Peyer's patch (tissue), 4 donors: ENCODE measurements at regions not wholly inside any gene's neighbourhood (a gene's known extent, or its start where the extent isn't known, plus 50 kb on each side); places are given as distances from the start of the nearest gene placed in this dataset.

Source experiments
- DNase-seq, 3 donors: peaks; one replicate each; pipeline ENCODE4 v3.0.0-alpha.2; 2017 to 2019
- H3K27ac ChIP-seq, 4 donors: fragments of 200-600 bp; sonication (generic); one replicate each; pipeline ENCODE4 v1.5.1; 2016 to 2019
- H3K27me3 ChIP-seq, 2 donors: fragments of 200-600 bp; sonication (generic); one replicate each; pipeline ENCODE4 v1.5.1; 2019
- H3K36me3 ChIP-seq, 3 donors: fragments of 200-600 bp; sonication (generic); one replicate each; pipeline ENCODE4 v1.5.1; 2016 to 2019
- H3K4me1 ChIP-seq, 4 donors: fragments of 200-600 bp; sonication (generic); one replicate each; pipeline ENCODE4 v1.5.1; 2016 to 2019
- H3K4me3 ChIP-seq, 4 donors: fragments of 200-600 bp; sonication (generic); 1 replicate in 3 of 4; 2 replicates in 1 of 4; pipeline ENCODE4 v1.5.1; 2016 to 2019; ENCODE audit warnings: mild to moderate bottlenecking in 1 of 4
- H3K9me3 ChIP-seq, 4 donors: fragments of 200-600 bp; sonication (generic); one replicate each; pipeline ENCODE4 v1.5.1; 2016 to 2019; ENCODE audit warnings: mild to moderate bottlenecking in 1 of 4
- POLR2A ChIP-seq, 2 donors: fragments of 450-650 bp; IDR thresholded peaks; one replicate each; pipeline ENCODE4 v1.5.1; 2017; ENCODE audit warnings: antibody characterized with exemption in 2 of 2, mild to moderate bottlenecking in 2 of 2, moderate library complexity in 2 of 2
- TF ChIP-seq, protein P1 (sequence below), 6 experiments: fragments of 450-650 bp in 4 of 6; fragments of 200-600 bp in 2 of 6; sonication (generic) in 1 of 6; IDR thresholded peaks; one replicate each; pipeline ENCODE4 v1.5.1; 2017 to 2019; ENCODE audit warnings: antibody characterized with exemption in 6 of 6, mild to moderate bottlenecking in 3 of 6, moderate library complexity in 1 of 6

DNA sequence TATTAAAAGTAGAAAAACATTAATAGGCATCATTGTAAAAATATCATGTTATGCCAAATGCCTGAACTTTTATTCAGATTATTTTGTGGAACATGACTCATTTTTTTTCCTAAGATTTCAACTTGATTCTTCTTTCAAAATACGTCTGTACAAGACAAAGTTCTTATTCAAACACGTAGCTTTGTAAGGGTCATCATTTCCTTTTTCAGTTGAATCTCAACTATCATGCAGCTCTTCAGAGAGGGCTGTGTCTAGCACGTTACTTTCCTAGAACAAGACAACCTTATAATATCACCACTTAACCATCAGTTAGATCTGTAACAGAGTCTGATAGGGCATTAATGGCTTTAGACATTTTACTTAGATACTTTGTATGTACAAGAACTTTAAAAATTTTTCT is 608.9 kb downstream of the AMY1C start:
- Histone ChIP-seq H3K27me3 (no peaks in the 10 kb centered on the region), H3K36me3 (no peaks in the 10 kb centered on the region), H3K9me3 (no peaks in the 10 kb centered on the region), H3K27ac (no peak overlapping the region), H3K4me1 (no peaks in the 10 kb centered on the region), H3K4me3 (no peak overlapping the region)
- no peak for TF ChIP-seq POLR2A (IDR thresholded peaks at IDR 0.05)
- TF ChIP-seq, protein P1, sequence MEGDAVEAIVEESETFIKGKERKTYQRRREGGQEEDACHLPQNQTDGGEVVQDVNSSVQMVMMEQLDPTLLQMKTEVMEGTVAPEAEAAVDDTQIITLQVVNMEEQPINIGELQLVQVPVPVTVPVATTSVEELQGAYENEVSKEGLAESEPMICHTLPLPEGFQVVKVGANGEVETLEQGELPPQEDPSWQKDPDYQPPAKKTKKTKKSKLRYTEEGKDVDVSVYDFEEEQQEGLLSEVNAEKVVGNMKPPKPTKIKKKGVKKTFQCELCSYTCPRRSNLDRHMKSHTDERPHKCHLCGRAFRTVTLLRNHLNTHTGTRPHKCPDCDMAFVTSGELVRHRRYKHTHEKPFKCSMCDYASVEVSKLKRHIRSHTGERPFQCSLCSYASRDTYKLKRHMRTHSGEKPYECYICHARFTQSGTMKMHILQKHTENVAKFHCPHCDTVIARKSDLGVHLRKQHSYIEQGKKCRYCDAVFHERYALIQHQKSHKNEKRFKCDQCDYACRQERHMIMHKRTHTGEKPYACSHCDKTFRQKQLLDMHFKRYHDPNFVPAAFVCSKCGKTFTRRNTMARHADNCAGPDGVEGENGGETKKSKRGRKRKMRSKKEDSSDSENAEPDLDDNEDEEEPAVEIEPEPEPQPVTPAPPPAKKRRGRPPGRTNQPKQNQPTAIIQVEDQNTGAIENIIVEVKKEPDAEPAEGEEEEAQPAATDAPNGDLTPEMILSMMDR (IDR thresholded peaks at IDR 0.05), result no peak
- no peak for DNase-seq

DNA sequence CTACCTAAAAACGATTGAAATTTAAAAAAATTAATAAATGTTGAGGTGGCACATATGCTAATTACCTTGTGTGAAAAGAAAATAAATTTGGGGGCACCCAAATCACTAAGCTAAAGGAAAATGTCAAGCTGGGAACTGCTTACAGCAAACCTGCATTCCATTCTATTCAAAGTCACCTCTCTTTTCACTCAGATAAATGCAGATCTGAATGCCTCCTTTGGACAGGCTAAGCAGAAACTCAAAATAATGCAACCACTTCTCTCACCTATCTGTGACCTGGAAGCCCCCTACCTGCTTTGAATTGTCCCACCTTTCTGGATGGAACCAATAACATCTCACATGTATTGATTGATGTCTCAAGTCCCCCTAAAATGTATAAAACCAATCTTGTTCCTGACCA is 628.7 kb downstream of the AMY1C start:
- Histone ChIP-seq H3K36me3 (no peaks in the 10 kb centered on the region), H3K27ac (no peak overlapping the region), H3K9me3 (no peaks in the 10 kb centered on the region), H3K27me3 (no peaks in the 10 kb centered on the region), H3K4me1 (no peaks in the 10 kb centered on the region), H3K4me3 (no peak overlapping the region)
- no peak for TF ChIP-seq POLR2A (IDR thresholded peaks at IDR 0.05)
- TF ChIP-seq, protein P1 (IDR thresholded peaks at IDR 0.05), result no peak
- no peak for DNase-seq

DNA sequence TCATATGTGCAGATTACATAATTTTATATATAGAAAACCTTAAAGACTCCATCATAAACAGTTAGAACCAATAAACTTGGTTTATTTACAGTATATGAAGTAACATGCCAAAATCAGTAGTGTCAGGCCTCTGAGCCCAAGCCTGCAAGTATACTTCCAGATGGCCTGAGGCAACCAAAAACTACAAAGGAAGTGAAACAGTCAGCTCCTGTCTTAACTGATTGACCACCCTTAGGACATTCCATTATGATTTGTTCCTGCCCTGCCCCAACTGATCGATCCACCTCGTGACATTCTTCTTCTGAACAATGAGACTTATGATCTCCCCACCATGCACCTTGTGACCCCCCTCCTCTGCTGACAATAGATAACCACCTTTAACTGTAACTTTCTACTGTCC is 630.3 kb downstream of the AMY1C start:
- no peak for DNase-seq
- no peak overlapping the region for H3K27ac ChIP-seq
- TF ChIP-seq, protein P1 (IDR thresholded peaks at IDR 0.05), result no peak
- TF ChIP-seq POLR2A (IDR thresholded peaks at IDR 0.05), result no peak
- no peak overlapping the region for H3K4me3 ChIP-seq
- no peaks in the 10 kb centered on the region for H3K4me1 ChIP-seq
- H3K9me3 ChIP-seq, result no peaks in the 10 kb centered on the region
- no peaks in the 10 kb centered on the region for H3K36me3 ChIP-seq
- no peaks in the 10 kb centered on the region for H3K27me3 ChIP-seq

DNA sequence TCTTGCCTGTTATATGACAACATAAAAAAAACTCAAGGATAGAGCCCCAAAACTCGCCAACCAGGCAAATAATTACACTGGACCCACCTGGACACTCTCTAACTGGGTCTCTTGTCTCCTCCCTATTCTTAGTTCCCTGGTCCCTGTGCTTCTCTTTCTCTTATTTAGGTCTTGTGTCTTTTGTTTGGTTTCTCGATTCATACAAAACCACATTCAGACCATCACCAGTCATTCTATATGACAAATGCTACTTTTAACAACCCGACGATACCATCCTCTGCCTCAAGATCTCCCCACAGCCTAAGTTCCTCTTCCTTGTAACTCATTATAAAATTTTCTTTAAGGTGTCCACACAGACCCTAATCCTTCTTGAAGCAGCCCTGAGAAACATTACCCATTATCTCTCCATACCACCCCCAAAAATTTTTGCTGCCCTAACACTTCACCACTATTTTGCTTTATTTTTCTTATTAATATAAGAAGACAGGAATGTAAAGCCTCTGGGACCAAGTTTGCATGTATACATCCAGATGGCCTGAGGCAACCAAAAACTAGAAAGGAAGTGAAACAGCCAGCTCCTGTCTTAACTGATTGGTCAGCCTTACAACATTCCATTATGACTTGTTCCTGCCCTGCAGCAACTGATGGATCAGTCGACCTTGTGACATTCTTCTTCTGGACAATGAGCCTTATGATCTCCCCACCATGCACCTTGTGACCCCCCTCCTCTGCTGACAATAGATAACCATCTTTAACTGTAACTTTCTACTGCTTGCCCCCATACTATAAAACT is 638.2 kb downstream of the AMY1C start:
- Histone ChIP-seq H3K4me1 (no peaks in the 10 kb centered on the region), H3K36me3 (no peaks in the 10 kb centered on the region), H3K27ac (no peak overlapping the region), H3K27me3 (no peaks in the 10 kb centered on the region), H3K9me3 (no peaks in the 10 kb centered on the region), H3K4me3 (no peak overlapping the region)
- TF ChIP-seq, protein P1 (IDR thresholded peaks at IDR 0.05), result no peak
- no peak for TF ChIP-seq POLR2A (IDR thresholded peaks at IDR 0.05)
- DNase-seq, result no peak

DNA sequence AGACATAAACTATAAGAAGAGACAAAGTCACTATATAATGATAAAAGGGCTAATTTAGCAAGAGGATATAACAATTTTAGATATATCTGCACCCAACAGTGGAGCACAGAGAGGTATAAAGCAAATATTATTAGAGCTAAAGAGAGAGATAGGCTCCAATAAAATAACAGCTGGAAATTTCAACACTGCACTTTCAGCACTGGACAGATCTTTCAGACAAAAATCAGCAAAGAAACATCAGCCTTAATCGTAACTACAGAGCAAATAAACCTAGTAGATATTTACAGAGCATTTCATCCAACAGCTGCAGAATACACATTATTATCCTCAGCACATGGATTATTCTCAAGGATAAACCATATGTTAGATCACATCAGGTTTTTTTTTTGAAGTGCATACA is 642.9 kb downstream of the AMY1C start:
- Histone ChIP-seq H3K27me3 (no peaks in the 10 kb centered on the region), H3K36me3 (no peaks in the 10 kb centered on the region), H3K4me3 (no peak overlapping the region), H3K27ac (no peak overlapping the region), H3K9me3 (no peaks in the 10 kb centered on the region), H3K4me1 (no peaks in the 10 kb centered on the region)
- DNase-seq, result no peak
- TF ChIP-seq, protein P1 (IDR thresholded peaks at IDR 0.05), result no peak
- TF ChIP-seq POLR2A (IDR thresholded peaks at IDR 0.05), result no peak
